ENCODE measurements at regions not wholly inside any gene's neighbourhood (a gene's known extent, or its start where the extent isn't known, plus 50 kb on each side); places are given as distances from the start of the nearest gene placed in this dataset.

- DNase-seq: no peak
Observed at GRCh38 chr1:82707681-82708080, 906.9 kb downstream of the ADGRL2 start.

GRCh38 chr1:82706741-82707140 is 906.0 kb downstream of the ADGRL2 start:
- no peak for DNase-seq

DNA sequence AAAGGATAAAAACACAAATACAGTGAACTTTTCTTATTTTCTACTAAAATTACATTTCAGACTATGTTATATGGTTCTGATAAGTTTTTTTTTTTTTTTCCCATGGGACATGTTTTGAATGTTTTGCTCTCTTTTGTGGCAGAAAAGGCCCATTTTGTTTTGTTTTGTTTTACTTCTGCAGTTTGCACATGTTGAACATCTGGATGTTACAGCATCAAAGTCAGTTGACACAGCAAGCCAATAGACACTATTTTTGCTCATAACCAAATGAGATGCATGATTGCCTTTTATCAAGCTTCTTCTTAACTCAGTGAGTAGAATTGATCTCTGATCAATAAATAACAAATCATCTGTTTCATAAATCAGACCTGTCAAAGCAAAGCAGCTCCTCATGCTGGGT is 904.2 kb downstream of the ADGRL2 start:
- DNase-seq: no peak

GRCh38 chr1:82704393-82704792 is 903.7 kb downstream of the ADGRL2 start:
- no peak for DNase-seq

- DNase-seq: no peak
Observed at GRCh38 chr1:82703951-82704350, 903.2 kb downstream of the ADGRL2 start.

DNA sequence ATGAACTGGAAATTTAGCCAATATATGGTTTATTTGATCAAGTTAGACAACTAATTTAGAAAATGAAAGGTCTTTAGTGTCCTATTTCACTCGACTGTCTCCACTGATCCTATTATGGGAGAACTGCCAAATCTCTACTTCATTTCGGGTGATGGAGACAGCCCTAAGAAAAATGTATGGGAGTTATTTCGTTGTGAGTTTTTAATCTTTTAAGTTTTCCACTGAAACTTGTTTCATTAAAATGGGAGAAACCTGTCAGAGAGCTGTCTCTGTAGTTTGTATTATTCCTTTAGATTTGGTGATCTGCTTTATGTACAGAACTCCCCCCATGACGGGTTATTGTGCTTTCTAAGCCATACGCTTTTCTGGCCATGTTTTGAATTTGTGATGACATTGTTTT is 899.7 kb downstream of the ADGRL2 start:
- DNase-seq: no peak

DNA sequence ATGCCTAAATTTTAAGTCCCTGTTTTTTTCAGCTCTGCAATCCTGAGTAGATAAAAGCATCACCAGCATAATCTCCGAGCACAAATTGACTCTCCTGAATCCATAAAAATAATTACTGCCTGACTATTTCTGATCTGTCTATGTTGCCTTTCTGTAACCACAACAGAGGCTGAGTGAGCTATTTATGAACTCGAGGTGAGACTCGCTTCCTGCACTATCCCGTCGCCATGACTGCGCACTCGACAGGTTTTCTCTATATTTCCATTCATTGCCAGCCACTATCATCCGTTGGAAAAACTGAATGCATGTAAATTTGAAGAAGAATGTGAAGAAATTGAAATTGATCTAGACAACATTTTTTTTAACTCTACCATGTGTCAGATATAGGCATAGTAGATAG is 897.2 kb downstream of the ADGRL2 start:
- no peak for DNase-seq

- DNase-seq: no peak
Observed at GRCh38 chr1:82695443-82695842, 894.7 kb downstream of the ADGRL2 start.

GRCh38 chr1:82690411-82690810 is 889.7 kb downstream of the ADGRL2 start:
- no peak for DNase-seq

GRCh38 chr1:82689217-82689616 is 888.5 kb downstream of the ADGRL2 start:
- DNase-seq: no peak

- DNase-seq: no peak
Observed at GRCh38 chr1:82686774-82687173, 886.0 kb downstream of the ADGRL2 start.

DNA sequence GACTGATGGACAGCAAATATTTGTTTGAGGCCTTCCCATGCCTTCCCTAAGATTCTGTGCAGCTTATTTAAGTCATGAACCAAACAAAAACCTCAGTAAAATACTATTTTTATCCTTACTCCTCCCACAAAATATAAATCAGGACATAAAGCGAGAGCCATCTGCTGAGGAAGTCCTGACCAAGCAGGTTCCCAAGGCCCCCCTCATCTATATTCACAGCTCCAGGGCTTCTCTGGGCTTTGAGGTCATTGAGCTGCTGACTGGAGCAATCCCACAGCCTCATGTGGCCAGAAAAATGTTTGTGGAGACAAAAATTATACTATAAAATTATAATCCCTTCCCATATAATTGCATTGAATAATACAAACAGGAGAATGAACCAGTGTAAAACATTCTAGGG is 846.2 kb downstream of the ADGRL2 start:
- no peak for DNase-seq

GRCh38 chr1:82646336-82646735 is 845.6 kb downstream of the ADGRL2 start:
- peak; percentile 27 for DNase-seq

- DNase-seq: no peak
Observed at GRCh38 chr1:82644186-82644915, 843.6 kb downstream of the ADGRL2 start.

- no peak for DNase-seq
Observed at GRCh38 chr1:82640352-82640751, 839.6 kb downstream of the ADGRL2 start.

GRCh38 chr1:82634266-82634665 is 833.5 kb downstream of the ADGRL2 start:
- DNase-seq: no peak

DNA sequence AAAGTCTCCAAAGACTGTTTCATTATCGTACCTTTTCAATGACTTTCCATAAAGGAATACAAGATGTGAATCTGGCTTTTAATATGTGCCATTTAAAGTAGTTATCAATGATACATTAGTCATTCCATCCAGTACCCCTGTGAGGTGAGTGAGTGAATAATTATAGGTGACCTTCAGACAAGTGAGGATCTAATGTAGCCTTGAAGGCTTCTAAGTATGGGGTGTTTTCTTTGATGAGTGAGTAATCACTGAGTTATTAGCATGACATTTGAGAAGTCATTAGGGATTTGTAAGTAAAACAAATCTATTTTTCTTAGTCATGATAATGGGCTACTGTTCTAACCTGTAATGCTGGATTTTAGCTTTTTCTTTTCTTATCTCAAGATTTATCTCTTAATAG is 831.4 kb downstream of the ADGRL2 start:
- DNase-seq: no peak

DNA sequence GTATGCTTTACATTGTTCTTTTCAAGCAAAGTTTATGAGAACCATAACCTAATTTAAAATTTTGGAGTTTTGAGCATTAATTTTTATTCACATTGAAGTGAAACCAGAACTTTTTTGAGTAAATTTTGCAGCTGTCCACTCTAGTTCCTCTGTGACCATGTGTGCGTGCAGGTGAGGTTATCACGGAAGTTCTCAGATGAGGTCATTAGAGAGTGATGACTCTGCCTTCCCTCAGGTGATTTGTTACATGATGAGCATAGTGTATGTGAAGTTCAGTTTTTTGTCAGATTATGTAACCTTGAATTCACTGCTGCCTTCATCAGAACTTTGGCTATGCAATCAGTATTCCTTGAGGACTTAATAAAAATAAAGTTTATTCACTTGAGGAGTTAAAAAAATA is 828.2 kb downstream of the ADGRL2 start:
- DNase-seq: peak; percentile 3

GRCh38 chr1:82625537-82625936 is 824.8 kb downstream of the ADGRL2 start:
- peak; percentile 49 for DNase-seq

DNA sequence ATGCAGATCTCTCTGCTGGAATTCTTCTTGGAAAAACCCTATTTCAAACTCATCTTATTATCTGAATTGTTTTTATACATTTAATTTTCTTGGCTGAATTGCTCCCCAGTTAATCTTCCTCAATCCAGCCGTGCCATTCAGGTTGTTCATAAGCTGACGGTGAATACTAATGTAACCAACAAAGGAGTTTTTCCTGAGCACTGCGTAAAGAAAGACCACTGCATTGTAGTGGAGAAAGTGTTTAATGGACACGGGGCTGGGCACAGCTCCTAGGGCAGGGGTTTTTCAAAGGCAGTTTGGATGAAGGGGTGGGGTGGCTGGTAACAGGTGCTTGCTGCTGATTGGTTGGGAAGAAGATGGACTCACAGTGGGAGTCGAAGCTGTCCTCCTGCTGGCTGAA is 820.3 kb downstream of the ADGRL2 start:
- DNase-seq: no peak

GRCh38 chr1:82614090-82614489 is 813.4 kb downstream of the ADGRL2 start:
- DNase-seq: no peak

DNA sequence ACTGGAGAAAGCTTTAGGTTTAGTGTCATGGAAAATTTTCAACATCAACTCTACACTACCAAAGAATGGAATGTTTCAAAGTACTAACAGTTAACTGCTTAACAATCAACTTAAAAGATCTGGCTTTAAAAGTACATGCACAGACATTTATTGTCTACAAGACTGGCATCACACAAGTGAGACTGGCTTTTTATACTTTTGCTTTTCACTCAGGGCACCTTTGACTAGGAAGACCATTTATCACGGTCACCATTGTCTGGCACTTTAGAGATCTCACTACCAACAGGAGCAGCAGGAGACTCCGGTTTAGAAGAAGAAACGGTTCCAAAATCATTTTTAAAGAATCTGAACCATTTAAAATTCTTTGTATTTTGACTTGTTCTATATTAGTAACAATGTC is 812.3 kb downstream of the ADGRL2 start:
- no peak for DNase-seq

DNA sequence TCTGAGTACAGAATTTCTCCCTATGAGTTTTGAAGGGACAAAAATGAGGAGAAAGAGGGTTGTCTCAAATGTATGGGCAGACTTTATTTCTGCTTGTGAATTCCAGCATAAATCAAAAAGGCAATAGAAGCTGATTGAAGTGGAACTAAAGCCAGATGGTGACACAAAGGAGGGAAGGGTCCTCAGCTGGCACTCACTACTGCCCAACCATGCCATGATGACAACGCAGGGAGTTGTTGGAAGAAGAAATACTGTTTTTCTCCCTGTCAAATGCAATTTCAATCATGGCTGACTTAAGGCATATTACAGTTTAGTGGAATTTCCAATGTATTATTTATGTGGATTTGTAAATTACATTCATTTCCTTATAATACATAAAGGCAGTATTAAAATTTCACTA is 805.8 kb downstream of the ADGRL2 start:
- no peak for DNase-seq

- DNase-seq: no peak
Observed at GRCh38 chr1:82604524-82604923, 803.8 kb downstream of the ADGRL2 start.

- DNase-seq: no peak
Observed at GRCh38 chr1:82600314-82600713, 799.6 kb downstream of the ADGRL2 start.

All from MV-4-11 (cell line).